ENCODE measurements at regions not wholly inside any gene's neighbourhood (a gene's known extent, or its start where the extent isn't known, plus 50 kb on each side); places are given as distances from the start of the nearest gene placed in this dataset.

GRCh38 chr6:168371618-168371980 lies 52.0 kb upstream of the DACT2 start:
- Histone ChIP-seq H4K20me1 (ENCODE audit: insufficient read depth, low read length, poor library complexity, severe bottlenecking) (no peaks in the 10 kb centered on the region), H3K79me2 (ENCODE audit: insufficient read depth, low read length) (no peaks in the 10 kb centered on the region), H3K9ac (ENCODE audit: low read depth, low read length, poor library complexity, severe bottlenecking) (no peak overlapping the region), H3K4me2 (ENCODE audit: low read depth, low read length, poor library complexity, severe bottlenecking) (no peak overlapping the region), H2AFZ (ENCODE audit: low read length) (no peak overlapping the region), H3K9me3 (ENCODE audit: insufficient read depth, low read depth, low read length) (peaks cover 13% of the 10 kb centered on the region; the same call in 1 of the 2 replicates), H3K27me3 (ENCODE audit: insufficient read depth, low read length, poor library complexity, severe bottlenecking) (no peaks in the 10 kb centered on the region), H3K36me3 (ENCODE audit: insufficient read depth, low read length) (no peaks in the 10 kb centered on the region), H3K4me3 (ENCODE audit: low read length, poor library complexity, severe bottlenecking) (no peak overlapping the region), H3K4me1 (ENCODE audit: insufficient read depth, low read length, poor library complexity, severe bottlenecking) (no peaks in the 10 kb centered on the region), H3F3A (ENCODE audit: low read depth) (no peaks in the 10 kb centered on the region), H3K9me2 (replicated peaks; ENCODE audit: low read depth, low read length) (no peaks in the 10 kb centered on the region)
- TF ChIP-seq EZH2phosphoT487 (IDR thresholded peaks at IDR 0.05; ENCODE audit: borderline replicate concordance): no peak
- no peak for TF ChIP-seq CTCF (conservative IDR thresholded peaks at IDR 0.05; ENCODE audit: low read length)

GRCh38 chr6:168371981-168372711 lies 52.6 kb upstream of the DACT2 start:
- no peaks in the 10 kb centered on the region for H3K27me3 ChIP-seq (ENCODE audit: insufficient read depth, low read length, poor library complexity, severe bottlenecking)
- H3K4me2 ChIP-seq (ENCODE audit: low read depth, low read length, poor library complexity, severe bottlenecking): no peak overlapping the region
- H3K9me3 ChIP-seq (ENCODE audit: insufficient read depth, low read depth, low read length): peaks cover 13% of the 10 kb centered on the region; the same call in 1 of the 2 replicates
- H4K20me1 ChIP-seq (ENCODE audit: insufficient read depth, low read length, poor library complexity, severe bottlenecking): no peaks in the 10 kb centered on the region
- no peak for TF ChIP-seq CTCF (conservative IDR thresholded peaks at IDR 0.05; ENCODE audit: low read length)
- no peak for TF ChIP-seq EZH2phosphoT487 (IDR thresholded peaks at IDR 0.05; ENCODE audit: borderline replicate concordance)
- H3K9ac ChIP-seq (ENCODE audit: low read depth, low read length, poor library complexity, severe bottlenecking): no peak overlapping the region
- H3K79me2 ChIP-seq (ENCODE audit: insufficient read depth, low read length): no peaks in the 10 kb centered on the region
- no peaks in the 10 kb centered on the region for H3F3A ChIP-seq (ENCODE audit: low read depth)
- H3K9me2 ChIP-seq (replicated peaks; ENCODE audit: low read depth, low read length): no peaks in the 10 kb centered on the region
- no peaks in the 10 kb centered on the region for H3K36me3 ChIP-seq (ENCODE audit: insufficient read depth, low read length)
- H2AFZ ChIP-seq (ENCODE audit: low read length): no peak overlapping the region
- H3K4me1 ChIP-seq (ENCODE audit: insufficient read depth, low read length, poor library complexity, severe bottlenecking): no peaks in the 10 kb centered on the region
- H3K4me3 ChIP-seq (ENCODE audit: low read length, poor library complexity, severe bottlenecking): no peak overlapping the region

- H3K79me2 ChIP-seq (ENCODE audit: insufficient read depth, low read length): no peaks in the 10 kb centered on the region
- peaks cover 19% of the 10 kb centered on the region; the same call in 1 of the 2 replicates for H3K9me3 ChIP-seq (ENCODE audit: insufficient read depth, low read depth, low read length)
- no peaks in the 10 kb centered on the region for H3K27me3 ChIP-seq (ENCODE audit: insufficient read depth, low read length, poor library complexity, severe bottlenecking)
- H3K4me3 ChIP-seq (ENCODE audit: low read length, poor library complexity, severe bottlenecking): no peak overlapping the region
- no peaks in the 10 kb centered on the region for H4K20me1 ChIP-seq (ENCODE audit: insufficient read depth, low read length, poor library complexity, severe bottlenecking)
- H3K36me3 ChIP-seq (ENCODE audit: insufficient read depth, low read length): no peaks in the 10 kb centered on the region
- H3K4me1 ChIP-seq (ENCODE audit: insufficient read depth, low read length, poor library complexity, severe bottlenecking): no peaks in the 10 kb centered on the region
- no peak overlapping the region for H2AFZ ChIP-seq (ENCODE audit: low read length)
- no peak overlapping the region for H3K9ac ChIP-seq (ENCODE audit: low read depth, low read length, poor library complexity, severe bottlenecking)
- H3K9me2 ChIP-seq (replicated peaks; ENCODE audit: low read depth, low read length): no peaks in the 10 kb centered on the region
- H3F3A ChIP-seq (ENCODE audit: low read depth): no peaks in the 10 kb centered on the region
- TF ChIP-seq EZH2phosphoT487 (IDR thresholded peaks at IDR 0.05; ENCODE audit: borderline replicate concordance): no peak
- no peak for TF ChIP-seq CTCF (conservative IDR thresholded peaks at IDR 0.05; ENCODE audit: low read length)
- H3K4me2 ChIP-seq (ENCODE audit: low read depth, low read length, poor library complexity, severe bottlenecking): no peak overlapping the region
Observed at GRCh38 chr6:168372889-168373288, 53.3 kb upstream of the DACT2 start.

Data from Loucy (cell line).